NCI-H510A treated with DMSO at 0.1 percent for 48 hours (cell line): ENCODE measurements at regions not wholly inside any gene's neighbourhood (a gene's known extent, or its start where the extent isn't known, plus 50 kb on each side); places are given as distances from the start of the nearest gene placed in this dataset.
"Not testable (repeated sequence)": the region's sequence is repeated elsewhere in the genome, so short reads cannot be mapped to it uniquely, and the experiment has no call there.

Experiments used
- DNase-seq: peaks from one replicate; lab custom pipeline; 2025; lab: John Stamatoyannopoulos, UW

GRCh38 chr16:79895053-79895916 is 294.7 kb upstream of the MAF start:
- DNase-seq, result no peak

- no peak for DNase-seq
Measured at GRCh38 chr16:79893445-79893844, 292.9 kb upstream of the MAF start.

GRCh38 chr16:79892278-79892677 is 291.7 kb upstream of the MAF start:
- no peak for DNase-seq

DNA sequence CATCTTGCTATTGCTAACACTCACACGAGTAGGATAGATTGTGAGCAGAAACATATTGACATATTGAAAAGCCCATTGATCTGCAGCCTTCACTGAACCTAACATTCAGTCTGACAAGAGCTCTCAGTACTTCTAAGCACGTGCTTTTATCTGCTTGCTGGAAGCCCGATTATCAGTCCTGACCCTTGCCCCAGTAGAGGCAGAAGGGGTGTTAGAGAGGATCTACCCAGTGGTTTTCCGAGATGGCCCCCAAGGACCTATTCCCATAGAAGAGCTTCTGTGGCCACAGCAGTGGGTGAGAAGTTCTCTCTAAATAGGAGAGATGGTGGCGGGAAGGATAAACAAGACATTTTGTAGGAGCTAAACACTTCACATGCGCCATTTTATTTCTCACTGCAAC is 290.9 kb upstream of the MAF start:
- DNase-seq, result no peak

GRCh38 chr16:79887541-79888540 is 287.3 kb upstream of the MAF start:
- DNase-seq, result no peak

GRCh38 chr16:79885320-79885719 is 284.8 kb upstream of the MAF start:
- DNase-seq, result no peak

DNA sequence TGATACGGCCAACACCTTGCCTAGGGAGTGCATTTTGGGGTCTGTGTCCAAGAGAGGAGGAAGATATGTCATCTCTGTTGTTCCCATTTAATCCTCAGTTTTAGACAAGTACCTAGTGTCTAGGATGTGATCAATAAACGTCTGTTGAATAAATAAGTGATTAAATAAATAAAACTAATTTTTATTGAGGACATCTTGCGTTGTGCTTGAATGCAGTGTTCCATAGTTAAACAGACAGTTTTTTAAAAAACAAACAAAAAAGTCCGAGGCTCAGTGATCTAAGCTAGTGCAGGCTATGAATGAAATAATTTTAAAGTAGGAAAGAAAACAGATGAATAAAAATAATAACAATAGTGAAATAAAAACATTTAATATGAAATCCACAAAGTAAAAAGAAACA is 283.0 kb upstream of the MAF start:
- DNase-seq, result no peak

- DNase-seq, result no peak
Measured at GRCh38 chr16:79882340-79883005, 281.9 kb upstream of the MAF start.

DNA sequence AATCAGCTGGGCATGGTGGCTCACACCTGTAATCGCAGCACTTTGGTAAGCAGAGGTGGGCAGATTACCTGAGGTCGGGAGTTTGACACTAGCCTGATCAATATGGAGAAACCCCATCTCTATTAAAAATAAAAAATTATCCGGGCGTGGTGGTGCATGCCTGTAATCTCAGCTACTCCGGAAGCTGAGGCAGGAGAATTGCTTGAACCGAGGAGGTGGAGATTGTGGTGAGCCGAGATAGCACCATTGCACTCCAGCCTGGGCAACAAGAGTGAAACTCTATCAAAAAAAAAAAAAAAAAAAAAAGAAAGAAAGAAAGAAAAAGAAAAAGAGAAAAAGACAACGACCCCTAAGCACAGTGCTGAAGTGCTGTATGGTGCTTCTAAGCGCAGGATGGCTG is 280.6 kb upstream of the MAF start:
- DNase-seq, result not testable (repeated sequence)

- no peak for DNase-seq
Measured at GRCh38 chr16:79876332-79876730, 275.8 kb upstream of the MAF start.

- no peak for DNase-seq
Measured at GRCh38 chr16:79874391-79874790, 273.9 kb upstream of the MAF start.

DNA sequence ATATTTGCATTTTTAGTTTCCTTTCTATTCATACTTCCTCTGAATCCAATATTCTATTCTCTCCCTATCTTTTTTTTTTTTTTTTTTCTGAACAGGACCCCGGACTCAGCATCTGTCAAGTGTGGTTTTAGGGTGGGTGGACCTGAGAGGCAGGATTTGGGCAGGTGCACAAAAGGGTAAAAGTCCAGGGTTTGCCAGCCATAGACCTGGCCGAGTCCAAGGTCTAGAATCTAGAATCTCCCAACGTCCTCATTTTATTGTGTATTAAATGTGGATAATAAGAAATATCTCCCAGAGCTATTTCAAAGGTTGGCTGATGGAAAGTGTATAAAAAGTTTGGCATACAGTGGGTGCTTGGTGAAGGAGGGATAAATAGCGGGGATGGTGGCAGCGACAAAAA is 273.3 kb upstream of the MAF start:
- DNase-seq, result no peak

DNA sequence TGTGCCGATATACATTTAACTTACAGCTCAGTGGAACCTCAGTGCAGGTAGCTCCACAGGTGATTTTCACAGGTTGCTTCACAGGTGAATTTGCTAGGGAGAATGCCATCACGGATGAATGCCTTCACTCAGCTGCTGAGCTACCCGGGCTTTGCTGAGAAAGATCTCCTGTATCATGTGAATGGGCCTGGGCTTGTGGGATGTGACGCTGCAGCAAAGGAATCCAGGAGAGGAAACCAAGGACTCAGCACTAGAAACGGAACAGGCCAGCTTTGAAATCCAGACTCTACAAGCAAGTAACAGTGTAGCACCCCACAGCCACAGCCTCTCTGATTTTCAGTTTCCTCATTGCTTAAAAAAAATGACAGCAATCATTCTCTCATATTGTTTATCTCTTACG is 271.4 kb upstream of the MAF start:
- DNase-seq, result no peak

DNA sequence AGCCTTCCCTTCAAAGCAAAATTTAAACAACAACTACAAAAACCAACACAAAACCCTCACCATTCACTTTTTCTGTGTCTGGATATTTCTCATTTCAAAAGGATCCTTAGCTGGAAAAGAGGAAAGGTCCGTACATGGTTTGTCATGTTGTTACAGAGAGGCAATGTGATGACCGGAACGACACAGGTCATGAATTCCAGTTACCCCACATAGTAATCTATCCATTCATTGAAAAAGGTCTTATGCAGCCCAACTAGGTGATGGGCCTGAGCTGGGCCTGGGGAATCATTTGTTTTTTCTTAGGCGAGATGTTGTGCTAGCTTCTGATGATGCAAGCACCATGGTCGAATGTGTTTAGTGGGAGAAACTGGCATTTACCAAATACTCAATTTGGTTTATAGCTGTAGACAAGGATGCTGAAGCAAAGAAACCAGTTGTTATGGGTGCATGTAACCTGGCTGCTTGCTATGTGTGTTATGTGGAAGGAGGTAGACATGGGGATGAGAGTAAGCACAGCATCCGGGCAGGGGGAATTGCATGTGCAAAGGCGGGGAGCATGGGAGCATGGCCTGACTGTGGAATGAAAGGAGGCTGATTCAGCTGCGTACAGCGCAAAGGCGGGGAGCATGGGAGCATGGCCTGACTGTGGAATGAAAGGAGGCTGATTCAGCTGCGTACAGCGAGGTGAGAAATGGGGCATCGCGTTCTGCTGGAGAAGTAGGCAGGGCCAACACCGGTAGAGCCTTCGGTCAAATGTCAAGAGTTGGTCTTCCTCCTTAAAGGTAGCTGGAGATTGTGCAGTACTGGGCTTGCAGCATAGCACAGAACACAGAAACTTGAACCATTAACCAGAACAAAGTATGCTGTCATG is 269.7 kb upstream of the MAF start:
- DNase-seq, result no peak

- DNase-seq, result no peak
Measured at GRCh38 chr16:79869304-79870015, 268.9 kb upstream of the MAF start.

GRCh38 chr16:79868841-79869240 is 268.3 kb upstream of the MAF start:
- no peak for DNase-seq

GRCh38 chr16:79867425-79867997 is 267.0 kb upstream of the MAF start:
- no peak for DNase-seq

DNA sequence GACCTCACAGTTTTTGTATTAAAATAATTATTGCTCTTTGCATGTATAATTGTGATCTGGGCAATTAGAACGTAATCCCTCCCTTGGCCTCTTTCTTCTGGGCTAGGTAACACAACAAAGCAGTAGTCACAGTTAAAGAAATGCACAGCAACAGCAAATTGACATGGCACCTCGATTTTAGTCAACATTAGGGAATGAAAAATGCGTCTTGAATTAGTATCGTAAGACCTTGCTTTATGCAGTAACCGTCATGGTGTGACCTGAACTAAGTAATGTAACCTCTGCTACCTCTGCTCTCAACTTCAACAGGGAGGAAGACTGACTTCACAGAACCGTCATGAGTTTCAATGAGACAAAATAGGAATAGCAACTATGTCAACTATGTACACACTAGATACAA is 265.4 kb upstream of the MAF start:
- DNase-seq, result no peak

DNA sequence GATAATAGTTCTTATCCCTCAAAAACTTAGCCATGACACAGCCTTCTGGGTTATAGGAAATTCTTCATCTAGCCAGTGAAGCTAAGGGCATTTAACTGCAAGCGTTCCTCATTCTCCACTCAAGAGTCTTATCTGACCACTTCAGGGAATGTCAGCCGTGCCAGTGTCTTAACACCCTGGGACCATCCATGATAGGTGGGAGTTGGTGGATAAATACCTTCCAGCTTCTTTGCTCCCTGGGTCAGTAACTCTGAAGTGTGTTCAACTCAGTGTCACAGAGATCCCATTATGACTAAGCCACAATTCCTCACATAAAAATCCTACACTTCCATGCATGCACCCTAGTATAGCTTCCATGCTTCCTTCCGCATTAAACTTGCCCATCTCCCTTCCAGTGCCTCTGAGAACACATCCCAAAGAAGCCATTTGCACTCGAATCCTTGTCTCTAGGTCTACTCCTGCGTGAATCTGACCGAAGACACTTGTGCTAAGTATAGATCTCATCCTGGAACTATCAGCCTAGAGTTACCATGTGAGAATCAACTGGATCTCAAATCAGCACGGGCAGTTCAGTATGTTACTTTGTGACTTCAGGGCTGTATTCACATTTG is 264.3 kb upstream of the MAF start:
- DNase-seq, result no peak
